ENCODE measurements at regions not wholly inside any gene's neighbourhood (a gene's known extent, or its start where the extent isn't known, plus 50 kb on each side); places are given as distances from the start of the nearest gene placed in this dataset.
"Not testable (repeated sequence)": the region's sequence is repeated elsewhere in the genome, so short reads cannot be mapped to it uniquely, and the experiment has no call there.

DNA sequence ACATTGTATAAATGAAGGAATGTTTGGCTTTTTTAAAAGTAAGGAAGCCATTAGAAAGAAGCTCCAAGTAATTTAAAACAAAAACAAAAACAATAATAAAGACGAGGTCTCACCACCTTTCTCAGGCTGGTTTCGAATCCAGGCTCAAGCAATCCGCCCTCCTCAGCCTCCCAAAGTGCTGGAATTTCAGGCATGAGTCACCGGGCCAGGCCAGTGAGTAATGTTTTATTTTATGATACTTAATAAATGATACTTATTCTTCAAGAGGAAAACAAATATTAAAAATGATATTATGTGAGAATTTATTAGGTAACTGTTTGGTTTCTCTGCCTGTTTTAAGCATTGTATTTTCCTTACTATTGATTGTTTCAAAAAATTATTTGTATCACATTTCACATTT lies 201.4 kb upstream of the BRINP3 start:
- DNase-seq, result no peak

DNA sequence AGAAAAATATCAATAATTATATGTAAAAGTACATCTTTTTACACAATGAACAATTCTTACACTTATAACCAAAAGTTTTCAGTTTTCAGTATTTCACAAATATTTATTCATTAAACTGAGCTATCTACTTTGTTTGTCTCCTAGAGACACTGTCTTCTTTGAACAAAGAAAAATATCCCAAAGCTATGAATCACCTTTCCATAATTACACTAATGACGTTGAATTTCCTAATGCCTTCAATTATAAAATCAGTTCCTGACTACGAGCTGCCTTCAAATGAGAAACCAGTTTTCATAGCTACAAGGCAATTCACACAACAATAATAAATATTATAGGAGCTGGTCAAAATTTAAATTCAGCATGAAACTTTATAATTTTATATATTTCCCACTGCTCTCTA lies 201.8 kb upstream of the BRINP3 start:
- no peak for DNase-seq

DNA sequence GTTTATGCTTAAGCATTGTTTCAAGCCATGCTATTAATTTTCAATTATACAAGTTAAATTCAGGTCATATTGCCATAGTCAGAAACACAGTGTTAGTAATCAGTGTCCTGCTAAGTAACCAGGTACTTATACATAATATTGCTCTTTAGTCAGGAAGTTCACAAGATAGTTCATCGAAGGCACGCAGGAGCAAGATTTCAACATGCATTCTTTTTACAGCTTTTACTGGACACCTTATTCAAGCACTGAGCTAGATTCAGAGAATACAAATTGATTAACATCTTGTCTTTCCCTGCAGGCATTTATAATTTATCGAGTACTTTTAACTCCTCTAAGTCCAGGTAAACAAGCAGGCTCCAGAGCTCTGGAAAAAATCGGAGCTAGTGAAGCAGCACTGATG lies 202.3 kb upstream of the BRINP3 start:
- no peak for DNase-seq

DNA sequence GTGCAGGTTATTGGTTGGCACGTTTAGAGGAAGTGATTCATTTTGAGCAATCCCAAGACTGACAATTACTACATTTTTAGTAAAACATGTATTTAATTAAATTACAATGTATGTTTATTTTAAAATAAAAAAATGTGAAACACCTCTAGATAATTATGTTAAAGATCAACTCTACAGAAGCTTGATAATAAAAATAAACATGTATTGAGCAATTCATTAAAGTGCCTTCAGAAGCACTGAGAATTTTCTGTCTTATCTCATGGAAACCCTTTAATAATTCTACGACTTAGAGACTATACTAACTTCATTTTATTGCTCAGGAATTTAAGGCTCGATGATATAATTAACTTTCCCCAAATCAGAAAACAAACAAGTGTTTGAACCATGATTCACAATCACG lies 208.0 kb upstream of the BRINP3 start:
- no peak for DNase-seq

DNA sequence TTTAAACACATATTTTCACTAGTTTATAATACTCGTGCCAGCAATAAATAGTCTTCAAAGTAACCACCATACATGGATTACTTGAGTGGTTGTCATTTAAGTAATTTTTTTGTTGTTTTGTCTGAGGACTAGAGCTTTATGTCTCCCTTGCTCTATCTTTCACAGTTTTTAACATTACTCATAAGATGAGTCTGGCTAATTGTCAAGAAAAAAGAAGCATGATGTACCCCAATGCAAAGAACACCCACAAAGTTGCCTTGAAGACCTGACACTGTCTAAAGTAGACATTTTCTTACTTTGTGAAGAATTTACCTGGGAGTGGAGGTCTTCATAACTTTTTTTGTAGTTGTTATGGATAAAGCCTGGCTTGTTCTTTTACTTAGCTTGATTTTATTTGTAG lies 210.4 kb upstream of the BRINP3 start:
- DNase-seq, result no peak

DNA sequence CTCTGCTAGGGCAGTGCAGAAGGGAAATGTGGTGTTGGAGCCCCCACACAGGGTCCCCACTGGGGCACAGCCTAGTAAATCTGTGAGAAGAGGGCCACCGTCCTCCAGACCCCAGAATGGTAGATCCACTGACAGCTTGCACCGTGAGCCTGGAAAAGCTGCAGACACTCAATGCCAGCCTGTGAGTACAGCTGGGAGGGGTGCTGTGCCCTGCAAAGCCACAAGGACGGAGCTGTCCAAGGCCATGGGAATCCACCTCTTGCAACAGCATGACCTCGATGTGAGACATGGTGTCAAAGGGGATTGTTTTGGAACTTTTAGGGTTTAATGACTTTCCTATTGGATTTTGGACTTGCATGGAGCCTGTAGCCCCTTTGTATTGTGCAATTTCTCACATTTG lies 220.8 kb upstream of the BRINP3 start:
- not testable (repeated sequence) for DNase-seq

DNA sequence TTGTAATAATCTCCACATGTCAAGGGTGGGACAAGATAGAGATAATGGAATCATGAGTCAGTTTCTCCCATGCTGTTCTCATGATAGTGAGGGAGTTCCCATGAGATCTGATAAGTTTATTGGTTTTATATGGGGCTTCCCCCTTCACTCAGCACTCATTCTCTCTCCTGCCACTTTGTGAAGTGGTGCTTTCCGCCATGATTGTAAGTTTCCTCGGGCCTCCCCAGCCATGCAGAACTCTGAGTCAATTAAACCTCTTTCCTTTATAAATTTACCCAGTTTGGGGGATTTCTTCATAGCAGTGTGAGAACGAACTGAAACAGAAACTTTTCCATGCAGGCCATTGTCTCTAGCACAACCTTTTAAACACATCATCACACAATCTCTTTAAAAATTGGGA lies 221.5 kb upstream of the BRINP3 start:
- DNase-seq, result no peak

DNA sequence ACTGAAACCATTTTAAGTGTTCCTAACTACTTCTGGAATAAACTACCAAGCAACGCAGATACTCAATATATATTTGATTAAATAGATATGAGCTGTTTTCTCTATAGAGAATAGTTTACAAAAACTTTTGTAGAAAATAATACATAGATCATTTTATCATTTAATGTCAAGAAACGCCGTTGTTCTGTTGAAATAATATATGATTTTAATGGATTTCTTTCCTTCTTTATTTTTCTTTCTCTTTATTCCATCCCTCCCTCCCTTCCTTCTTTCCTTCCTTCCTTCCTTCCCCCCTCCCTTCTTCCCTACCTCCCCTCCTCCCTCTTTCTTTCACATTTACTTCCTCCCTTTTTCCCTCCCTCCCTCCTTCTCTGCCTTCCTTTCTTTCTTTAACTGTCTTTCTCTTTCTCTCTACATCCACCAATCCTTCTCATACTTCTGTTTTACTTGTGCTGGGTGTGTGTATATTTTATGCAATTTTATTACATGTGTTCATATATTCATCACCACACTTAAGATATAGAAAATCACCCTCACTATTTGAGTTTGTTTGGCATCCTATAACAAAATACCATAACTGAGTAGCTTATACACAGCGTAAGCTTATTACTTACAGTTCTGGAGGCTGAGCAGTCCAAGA lies 230.9 kb upstream of the BRINP3 start:
- DNase-seq, result no peak

DNA sequence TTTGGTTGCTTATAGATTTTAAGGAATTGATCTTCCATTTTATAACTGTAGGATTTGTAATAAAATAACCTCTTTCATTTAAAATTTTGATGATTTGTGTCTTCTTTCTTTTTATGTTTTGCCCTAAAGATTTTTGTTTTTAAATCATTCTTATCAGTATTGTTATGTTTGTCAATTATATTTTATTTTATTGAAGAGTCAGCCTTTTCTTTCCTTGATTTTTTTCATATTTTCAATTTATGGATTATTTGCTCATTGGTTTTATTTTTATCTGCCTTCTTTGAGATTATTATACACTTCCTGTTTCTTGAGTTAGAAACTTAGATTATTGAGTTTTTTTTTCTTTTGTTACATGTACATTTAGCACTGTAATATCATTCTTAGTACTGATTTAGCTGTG lies 233.4 kb upstream of the BRINP3 start:
- no peak for DNase-seq

DNA sequence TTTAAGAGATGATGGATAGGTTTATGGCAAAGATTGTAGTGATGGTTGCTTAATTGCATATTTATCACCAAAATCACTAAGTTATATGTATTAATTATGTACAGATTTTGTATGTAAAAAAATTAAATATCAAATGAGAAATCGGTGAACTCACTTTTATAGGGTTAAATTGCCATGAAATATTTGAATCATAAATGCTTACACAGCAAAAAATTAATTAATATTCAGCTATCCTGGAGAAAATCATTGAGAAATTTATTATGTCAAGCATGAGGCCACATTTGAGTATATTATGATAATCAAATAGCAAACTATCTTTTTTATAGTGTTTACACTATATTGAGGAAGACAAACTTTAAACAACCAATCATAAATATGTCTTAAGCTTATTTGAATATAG lies 239.4 kb upstream of the BRINP3 start:
- no peak for DNase-seq

DNA sequence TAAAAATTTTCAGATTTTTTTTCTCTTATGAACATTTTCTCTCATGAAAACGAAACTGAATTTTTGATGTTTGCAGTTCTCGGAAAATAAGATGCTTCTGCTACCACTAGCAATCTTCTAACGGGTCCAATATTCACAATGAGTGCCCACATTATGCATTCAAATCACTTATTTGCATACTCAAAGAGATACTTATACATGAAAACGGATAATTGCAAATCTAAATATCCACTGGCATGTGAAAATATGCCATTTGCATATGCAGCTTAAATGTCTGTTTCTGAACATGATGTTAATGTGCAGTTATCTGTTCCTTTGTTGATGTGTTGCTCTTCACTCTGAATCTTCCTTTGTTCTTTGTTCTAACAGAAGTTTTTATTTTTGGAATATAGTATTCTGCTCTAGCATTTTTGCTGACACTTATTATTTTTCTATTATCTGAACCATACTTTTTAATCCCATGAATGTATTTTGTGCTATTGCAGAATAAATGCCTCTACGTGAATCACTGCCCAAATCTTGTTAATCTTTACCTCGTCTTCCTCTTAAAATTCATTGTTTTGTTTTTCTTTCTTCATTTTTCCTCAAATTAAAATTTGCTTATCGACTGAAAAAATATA lies 259.4 kb upstream of the BRINP3 start:
- no peak for DNase-seq

DNA sequence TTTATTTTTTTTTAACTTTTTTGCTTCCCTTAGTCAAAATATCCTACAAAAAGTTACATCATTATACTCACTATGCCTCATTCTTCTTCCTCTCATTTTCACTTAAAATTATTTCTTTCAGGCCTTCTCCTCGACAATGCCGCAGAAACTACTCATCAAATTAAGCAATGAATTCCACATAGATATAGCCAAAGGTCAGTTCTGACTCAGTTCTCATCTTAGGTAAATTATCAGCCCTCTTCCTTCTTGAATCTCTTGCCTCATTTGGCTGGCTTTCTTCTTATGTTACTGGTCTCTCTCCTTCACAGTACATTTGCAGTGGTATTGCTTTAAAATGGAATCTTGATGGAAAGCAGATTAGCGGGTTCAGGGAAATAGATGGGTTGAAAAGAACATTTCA lies 260.7 kb upstream of the BRINP3 start:
- DNase-seq, result no peak

DNA sequence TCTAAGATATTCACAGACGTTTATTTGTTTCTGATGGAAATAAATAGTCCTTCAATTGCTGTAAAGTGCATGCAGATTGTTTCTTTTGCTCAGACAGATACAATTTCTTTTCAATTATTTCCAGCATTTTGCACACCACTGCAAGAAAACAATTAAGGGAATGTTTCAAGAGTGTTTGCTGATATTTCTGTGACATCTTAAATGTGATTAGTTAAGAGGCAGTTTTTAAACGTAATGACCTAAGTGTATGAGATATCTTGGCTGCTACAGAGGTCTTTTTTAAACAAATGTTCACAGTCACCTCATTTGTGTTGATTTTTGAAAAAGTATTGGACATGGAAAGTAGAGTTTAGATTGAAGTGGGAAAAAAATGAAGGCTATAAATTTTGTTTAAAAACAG lies 262.3 kb upstream of the BRINP3 start:
- no peak for DNase-seq

DNA sequence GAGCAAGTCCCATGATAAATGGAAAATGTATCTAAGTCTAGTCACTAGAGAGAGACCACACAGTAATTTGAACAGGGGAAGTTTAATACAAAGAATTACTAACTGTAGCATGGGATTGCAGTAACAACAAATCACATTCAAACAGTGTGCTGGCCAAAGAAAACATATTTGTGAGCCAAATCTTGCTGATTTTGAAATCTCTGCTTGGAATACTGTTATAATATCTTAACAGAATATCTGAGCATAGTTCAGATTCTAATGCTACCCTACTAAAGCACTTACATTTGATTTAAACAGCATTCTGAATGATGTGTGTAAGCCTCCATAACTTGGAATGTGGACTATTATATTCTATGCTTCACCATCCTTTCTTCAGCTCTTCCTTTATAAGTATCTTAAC lies 270.0 kb upstream of the BRINP3 start:
- DNase-seq, result no peak

DNA sequence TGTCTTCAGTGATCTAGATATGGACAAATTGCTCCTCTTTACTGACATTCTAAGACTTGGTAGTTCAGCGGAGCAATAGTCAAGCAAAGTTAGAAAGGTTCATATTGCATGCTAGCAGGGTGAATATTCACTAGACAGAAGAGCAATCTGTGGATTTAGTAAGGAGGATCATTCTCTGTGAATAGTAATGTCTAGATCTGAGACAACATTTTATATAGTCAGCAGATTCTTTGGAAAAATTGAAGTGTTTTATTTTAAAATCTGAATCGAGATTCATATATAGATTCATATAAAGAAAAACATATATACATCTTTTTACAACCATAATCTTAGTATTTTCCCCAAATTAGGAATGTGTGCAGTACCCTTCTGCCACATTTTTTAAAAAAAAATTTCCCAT lies 274.5 kb upstream of the BRINP3 start:
- DNase-seq, result no peak

DNA sequence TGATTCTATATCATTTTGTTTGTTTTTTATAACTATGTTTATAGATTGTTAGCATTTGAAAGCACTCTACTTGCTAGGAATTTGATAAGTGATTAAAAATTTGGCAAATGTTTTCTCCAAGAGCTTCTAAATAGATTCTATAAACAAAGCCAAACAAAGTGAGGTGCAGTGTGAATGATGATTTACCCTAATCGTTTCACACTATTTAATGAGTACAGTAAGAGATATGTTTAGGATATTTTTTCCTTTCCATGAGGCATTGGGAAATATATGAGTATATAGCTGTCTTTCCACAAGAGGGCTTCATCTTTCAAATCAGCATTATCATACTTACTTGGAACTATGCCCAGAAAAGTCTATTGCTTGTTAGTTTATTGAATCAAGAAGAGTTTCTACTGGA lies 277.0 kb upstream of the BRINP3 start:
- DNase-seq, result peak; percentile 24 to 72

DNA sequence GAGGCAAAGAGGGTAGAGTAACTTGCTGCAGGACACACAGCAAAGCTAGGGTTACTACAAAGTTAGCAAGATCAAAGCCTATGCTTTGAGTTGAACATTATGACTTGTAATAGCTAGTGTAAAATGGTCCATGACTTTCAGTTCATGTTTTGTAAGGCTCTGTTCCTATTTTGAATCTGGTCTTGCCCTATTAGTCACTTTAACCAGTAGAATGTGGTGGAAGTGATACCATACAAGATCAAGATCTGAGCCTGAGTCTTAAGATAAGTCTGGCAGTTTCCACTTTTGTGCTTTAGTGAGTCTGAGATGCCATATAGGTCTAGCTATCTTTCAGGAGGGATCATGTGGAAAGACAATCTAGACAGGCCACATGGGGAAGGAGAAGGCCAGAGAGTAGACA lies 282.1 kb upstream of the BRINP3 start:
- no peak for DNase-seq

DNA sequence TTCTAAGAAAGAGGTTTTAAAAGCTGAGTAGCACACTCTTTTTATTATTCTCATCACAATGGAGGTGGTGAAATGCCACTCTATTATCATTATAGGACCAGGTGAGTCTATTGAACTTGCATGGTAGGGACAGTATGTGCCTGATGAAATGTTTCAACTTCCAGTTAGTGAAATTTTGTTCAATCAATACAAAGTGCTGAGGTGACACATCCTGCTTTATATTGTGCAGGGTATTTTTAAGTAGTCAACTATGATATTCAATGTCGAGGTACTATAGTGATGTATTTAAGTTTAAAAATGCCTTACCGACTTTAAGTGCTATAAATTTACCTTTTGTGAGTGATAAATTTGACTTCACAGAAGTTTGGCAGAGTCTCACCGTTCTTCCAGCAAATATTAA lies 284.7 kb upstream of the BRINP3 start:
- DNase-seq, result no peak

DNA sequence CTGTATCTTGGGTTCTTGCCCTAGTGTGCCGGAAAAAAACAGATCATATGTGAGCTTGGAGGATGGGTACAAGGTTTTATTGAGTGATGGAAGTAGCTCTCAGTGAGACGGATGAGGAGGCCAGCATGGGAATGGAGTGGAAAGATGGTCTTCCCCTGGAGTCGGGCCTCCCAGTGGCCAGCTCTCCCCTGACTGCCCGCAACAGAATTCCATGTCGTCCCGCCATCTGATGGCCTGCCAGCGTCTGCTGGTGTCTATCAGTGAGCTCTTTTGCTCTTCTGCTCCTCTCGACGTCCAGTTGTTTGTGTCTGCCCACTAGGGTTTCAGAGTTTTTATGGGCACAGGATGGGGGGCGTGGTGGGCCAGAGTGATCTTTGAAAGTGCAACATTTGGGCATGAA lies 315.2 kb upstream of the BRINP3 start:
- DNase-seq, result no peak

DNA sequence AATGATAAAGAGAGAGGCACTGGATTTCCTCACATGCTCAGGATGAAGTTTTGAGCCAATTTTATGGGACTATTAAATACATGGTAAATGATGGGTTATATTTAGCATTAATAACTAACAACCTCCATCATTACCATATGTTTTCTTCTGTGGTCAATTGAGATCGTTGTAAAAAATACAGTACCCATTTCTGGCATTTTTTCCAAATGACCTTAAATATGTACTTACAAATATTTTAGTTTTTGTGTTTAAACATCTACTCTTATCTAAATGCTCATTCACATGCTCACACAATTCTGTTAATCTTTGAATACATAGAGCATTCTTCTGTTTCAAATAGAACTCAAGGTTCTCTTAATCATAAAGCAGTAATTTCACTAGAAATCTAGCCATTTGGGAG lies 330.0 kb upstream of the BRINP3 start:
- no peak for DNase-seq

DNA sequence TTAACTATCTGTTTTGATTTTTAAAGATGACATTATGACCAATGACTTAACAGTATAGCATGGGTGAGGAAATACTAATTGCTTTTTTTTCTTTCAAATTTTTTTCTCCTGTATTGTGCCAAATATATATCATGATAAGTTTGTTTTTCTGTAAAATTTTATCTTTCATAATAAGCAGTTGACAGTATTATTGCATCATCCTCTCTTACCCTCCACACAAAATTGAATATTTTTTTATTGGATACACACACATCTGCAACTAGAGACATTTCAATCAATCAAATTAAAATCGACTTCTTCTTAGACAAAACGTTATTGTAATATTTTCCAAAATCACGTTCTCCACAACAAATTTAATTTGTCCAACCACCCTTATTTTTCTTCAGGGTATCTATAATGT lies 330.4 kb upstream of the BRINP3 start:
- no peak for DNase-seq

DNA sequence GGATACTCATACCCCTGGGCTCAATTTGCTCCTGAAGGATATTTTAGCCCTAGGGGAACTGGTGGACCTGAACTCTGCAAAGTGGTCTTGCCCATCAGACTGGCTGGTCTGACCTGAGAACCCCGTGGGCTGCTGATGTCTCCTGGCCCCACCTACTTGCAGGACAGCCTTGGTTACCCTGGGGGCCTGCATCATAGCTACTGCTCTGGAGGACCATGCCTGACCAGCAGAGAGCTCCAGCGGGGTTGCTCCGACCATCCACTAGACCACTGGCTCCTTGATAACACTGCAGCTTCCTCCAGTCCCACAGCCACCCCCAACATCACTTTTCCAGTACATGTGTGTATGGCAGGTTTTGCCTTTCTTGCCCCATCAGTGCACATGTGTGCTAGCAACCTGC lies 331.6 kb upstream of the BRINP3 start:
- DNase-seq, result no peak

DNA sequence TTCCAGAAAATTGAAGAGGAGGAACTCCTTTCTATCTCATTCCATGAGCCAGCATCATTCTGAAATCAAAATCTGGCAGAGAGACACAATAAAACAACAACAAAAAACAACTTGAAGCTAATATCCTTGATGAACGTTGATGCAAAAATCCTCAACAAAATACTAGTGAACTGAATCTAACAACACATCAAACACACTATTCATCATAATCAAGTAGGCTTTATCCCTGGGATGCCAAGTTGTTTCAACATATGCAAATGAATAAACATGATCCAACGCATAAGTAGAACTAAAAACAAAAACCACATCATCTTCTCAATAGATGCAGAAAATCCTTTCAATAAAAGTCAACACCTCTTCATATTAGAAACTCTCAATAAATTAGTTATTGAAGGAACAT lies 335.3 kb upstream of the BRINP3 start:
- no peak for DNase-seq

DNA sequence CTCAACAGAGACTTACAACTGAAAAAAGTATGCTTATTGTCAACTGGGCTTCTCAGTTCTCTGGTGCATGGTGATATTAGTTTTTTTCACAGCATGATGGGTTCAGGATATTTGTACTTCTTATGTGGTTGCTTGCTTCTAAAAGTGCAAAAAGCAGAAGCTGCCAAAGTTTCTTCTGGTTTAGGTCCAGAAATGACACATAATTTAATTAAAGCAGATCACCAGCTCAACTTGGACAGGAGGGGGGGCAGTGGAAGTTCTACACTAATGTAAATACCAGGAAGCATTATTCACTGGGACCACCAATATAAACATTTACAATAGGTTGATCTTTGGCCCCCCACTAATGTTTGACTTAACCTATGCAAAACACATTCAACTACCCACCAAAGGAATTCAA lies 354.8 kb upstream of the BRINP3 start:
- DNase-seq, result no peak

DNA sequence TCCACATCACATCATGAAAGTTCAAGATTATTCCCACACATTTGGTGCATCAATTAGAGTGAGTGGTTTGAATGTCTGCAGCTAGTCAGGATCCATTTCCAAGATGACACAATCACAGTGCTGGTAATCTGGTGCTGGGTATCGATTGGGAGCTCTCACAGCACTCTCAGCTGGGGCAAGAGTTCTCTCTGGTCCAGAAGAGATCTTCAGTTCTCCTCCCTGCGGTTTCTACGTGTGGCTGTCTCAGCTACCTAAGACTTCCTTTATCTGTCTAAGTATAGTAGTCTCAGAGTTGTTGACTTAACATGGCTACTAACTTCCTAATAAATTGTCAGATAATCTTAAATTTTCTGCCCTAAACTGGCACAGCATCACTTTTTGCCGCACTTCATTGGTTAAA lies 358.0 kb upstream of the BRINP3 start:
- DNase-seq, result no peak

Measured in NCI-H2081 (cell line).